Neural crest cell (in vitro differentiated cells): ENCODE measurements at regions not wholly inside any gene's neighbourhood (a gene's known extent, or its start where the extent isn't known, plus 50 kb on each side); places are given as distances from the start of the nearest gene placed in this dataset.

ENCODE experiments used
- DNase-seq: peaks from one replicate; pipeline ENCODE4 v3.0.0; 2021; ENCODE audit warnings: low read depth, mixed read lengths, low spot score
- H3K27ac Mint-ChIP-seq: one replicate; pipeline ENCODE4 v1.8.0; 2021; ENCODE audit warnings: mild to moderate bottlenecking, mixed read lengths; ENCODE audit not compliant: unreplicated experiment
- H3K27me3 Mint-ChIP-seq: 2 replicates; pipeline ENCODE4 v1.8.0; 2021; ENCODE audit warnings: low read depth, mild to moderate bottlenecking, mixed read lengths
- H3K36me3 Mint-ChIP-seq: 2 replicates; pipeline ENCODE4 v1.8.0; 2021; ENCODE audit warnings: low read depth, mild to moderate bottlenecking, mixed read lengths
- H3K4me1 Mint-ChIP-seq: 2 replicates; pipeline ENCODE4 v1.8.0; 2021; ENCODE audit warnings: mixed read lengths
- H3K4me3 Mint-ChIP-seq: one replicate; pipeline ENCODE4 v1.8.0; 2021; ENCODE audit warnings: mild to moderate bottlenecking, mixed read lengths
- H3K9me3 Mint-ChIP-seq: 2 replicates; pipeline ENCODE4 v1.8.0; 2021; ENCODE audit warnings: mixed read lengths
- TF ChIP-seq, protein P1 (sequence below): fragments of 200-600 bp; sonication (generic); conservative IDR thresholded peaks from 2 replicates; pipeline ENCODE4 v1.5.0; 2021; ENCODE audit warnings: antibody characterized with exemption, mild to moderate bottlenecking

DNA sequence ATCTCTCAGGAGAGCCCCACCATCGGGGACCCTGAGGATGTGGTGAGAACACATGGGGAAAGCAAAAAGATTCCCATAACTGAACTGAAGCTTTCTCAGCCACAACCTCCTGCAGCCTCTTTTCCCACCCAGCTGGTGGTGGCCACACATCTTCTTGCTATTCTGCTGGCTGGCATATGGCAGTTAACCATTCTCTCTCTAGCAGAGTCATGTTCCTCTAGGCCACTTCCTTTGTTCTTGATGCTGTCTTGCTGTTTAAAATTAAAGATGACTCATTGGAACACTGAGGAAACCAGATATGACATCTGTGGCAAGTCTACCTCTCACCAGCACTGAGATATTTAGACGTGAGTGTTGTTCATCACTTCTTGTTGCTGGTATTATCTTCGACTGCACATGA, 180.3 kb upstream of the ROBO2 start:
- TF ChIP-seq, protein P1, sequence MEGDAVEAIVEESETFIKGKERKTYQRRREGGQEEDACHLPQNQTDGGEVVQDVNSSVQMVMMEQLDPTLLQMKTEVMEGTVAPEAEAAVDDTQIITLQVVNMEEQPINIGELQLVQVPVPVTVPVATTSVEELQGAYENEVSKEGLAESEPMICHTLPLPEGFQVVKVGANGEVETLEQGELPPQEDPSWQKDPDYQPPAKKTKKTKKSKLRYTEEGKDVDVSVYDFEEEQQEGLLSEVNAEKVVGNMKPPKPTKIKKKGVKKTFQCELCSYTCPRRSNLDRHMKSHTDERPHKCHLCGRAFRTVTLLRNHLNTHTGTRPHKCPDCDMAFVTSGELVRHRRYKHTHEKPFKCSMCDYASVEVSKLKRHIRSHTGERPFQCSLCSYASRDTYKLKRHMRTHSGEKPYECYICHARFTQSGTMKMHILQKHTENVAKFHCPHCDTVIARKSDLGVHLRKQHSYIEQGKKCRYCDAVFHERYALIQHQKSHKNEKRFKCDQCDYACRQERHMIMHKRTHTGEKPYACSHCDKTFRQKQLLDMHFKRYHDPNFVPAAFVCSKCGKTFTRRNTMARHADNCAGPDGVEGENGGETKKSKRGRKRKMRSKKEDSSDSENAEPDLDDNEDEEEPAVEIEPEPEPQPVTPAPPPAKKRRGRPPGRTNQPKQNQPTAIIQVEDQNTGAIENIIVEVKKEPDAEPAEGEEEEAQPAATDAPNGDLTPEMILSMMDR = no peak
- Mint-ChIP-seq H3K4me3 (no peak overlapping the region), H3K27me3 (no peaks in the 10 kb centered on the region), H3K9me3 (no peaks in the 10 kb centered on the region), H3K36me3 (no peaks in the 10 kb centered on the region), H3K4me1 (no peaks in the 10 kb centered on the region), H3K27ac (no peak overlapping the region)
- no peak for DNase-seq

DNA sequence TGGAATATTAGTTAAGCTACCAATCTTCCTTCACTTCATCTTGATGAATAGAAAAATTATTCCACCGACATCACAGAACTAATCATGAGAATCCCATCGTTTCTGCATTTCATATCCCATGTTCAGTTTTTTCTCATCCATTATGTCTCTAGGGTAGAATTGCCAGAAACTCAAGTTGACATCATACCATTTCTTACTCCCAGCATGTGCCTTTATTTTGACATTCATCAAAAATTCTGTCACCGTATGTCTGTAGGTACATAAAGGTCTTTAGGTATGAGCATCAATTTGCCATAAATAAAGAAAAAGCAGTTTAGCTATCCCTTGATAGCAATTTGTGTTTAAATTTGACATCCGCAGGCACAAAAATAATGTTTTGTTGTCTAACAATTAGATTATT, 175.5 kb upstream of the ROBO2 start:
- Mint-ChIP-seq H3K4me3 (no peak overlapping the region), H3K27ac (no peak overlapping the region), H3K36me3 (no peaks in the 10 kb centered on the region), H3K4me1 (no peaks in the 10 kb centered on the region), H3K27me3 (no peaks in the 10 kb centered on the region), H3K9me3 (no peaks in the 10 kb centered on the region)
- TF ChIP-seq, protein P1 = no peak
- no peak for DNase-seq

DNA sequence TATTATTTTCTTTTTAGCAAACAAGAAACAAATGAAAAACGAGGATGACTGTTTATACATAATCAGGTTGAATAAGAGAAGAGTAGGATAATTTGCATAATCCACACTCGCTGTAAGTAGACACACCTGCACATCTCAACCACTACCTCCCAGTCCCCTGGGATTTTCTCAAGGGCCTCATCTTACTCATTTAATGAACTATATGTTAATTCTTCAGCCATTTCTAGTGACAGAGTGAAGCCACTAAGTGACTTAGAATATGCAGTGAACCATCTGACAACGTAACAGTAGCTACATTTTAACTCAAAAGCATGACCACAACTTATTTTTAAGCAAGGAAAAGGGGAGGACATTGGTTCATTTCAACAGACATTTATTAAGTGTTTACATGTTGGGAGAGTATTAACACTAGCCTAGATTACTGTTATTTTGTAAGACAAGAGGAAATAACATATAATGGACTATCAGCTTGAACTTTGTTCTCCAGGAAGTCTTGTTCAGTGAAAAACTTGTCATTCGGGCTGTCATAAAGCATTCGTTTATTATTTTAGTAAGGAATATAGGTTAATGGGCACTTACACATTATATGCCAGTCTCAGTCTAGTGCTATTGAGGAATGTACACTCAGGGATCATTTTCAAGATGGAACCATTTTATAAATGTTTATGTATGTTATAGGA, 173.0 kb upstream of the ROBO2 start:
- TF ChIP-seq, protein P1 = no peak
- Mint-ChIP-seq H3K27me3 (no peaks in the 10 kb centered on the region), H3K4me1 (no peaks in the 10 kb centered on the region), H3K36me3 (no peaks in the 10 kb centered on the region), H3K4me3 (no peak overlapping the region), H3K9me3 (no peaks in the 10 kb centered on the region), H3K27ac (no peak overlapping the region)
- no peak for DNase-seq

DNA sequence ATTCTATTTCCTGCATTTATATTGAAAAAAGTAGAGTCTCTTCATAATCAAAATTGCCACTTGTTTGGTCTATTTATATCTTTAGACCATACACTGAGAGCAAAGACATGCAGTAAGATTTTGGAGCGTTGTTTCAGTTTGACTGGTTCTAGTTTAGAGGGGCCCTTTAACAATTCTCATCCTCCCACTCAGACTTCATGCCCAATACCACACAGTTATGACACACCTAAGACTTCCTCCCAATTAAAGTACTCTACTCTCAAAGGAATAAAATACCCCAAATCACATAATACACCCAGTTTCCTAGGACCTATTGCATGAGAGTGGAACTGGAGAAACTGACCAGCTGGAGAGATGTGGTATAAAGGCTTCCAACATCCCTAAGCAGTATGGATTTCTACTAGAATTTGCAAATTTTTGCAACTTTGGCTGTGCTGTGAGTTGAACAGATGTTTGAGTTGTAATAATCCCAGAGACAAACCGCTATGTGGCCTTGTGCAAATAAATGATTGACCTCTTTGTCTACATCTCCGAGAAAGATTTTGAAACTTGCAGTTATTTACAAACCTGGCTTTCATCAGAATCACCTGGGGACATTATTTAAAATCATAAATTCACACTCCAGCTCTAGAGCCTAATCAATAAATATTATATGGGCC, 170.0 kb upstream of the ROBO2 start:
- no peak for DNase-seq
- Mint-ChIP-seq H3K4me3 (no peak overlapping the region), H3K9me3 (no peaks in the 10 kb centered on the region), H3K27ac (no peak overlapping the region), H3K4me1 (peaks cover 5% of the 10 kb centered on the region), H3K36me3 (no peaks in the 10 kb centered on the region), H3K27me3 (no peaks in the 10 kb centered on the region)
- TF ChIP-seq, protein P1 = no peak

DNA sequence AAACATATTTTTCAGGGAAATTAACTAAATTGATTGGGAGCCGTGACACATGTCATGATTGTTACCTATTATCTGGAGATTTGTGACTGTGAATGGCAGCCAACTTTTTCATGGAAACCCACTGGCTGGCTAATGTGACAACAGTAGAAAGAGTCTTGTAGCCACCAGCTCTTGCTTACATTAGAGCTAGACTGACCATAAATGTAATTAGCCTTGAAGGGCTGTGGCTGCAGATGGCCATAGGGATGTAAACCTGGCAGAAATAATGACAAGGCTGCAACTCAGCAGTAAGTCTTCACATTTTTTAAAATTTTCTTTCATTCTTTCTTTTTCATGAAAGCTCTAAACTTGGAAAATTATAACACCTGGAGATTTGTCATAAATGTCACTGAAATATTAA, 168.2 kb upstream of the ROBO2 start:
- Mint-ChIP-seq H3K27ac (no peak overlapping the region), H3K36me3 (no peaks in the 10 kb centered on the region), H3K27me3 (no peaks in the 10 kb centered on the region), H3K4me1 (peaks cover 5% of the 10 kb centered on the region), H3K4me3 (no peak overlapping the region), H3K9me3 (no peaks in the 10 kb centered on the region)
- no peak for DNase-seq
- TF ChIP-seq, protein P1 = no peak
